Vagina (tissue), 2 donors: ENCODE measurements at regions not wholly inside any gene's neighbourhood (a gene's known extent, or its start where the extent isn't known, plus 50 kb on each side); places are given as distances from the start of the nearest gene placed in this dataset.

ENCODE experiments used
- CTCF ChIP-seq, 3 experiments: fragments of 450-650 bp in 2 of 3; fragments of 200-600 bp in 1 of 3; sonication (generic) in 1 of 3; IDR thresholded peaks; one replicate each; pipeline ENCODE4 v1.5.1; 2017 to 2019; ENCODE audit warnings: antibody characterized with exemption in 3 of 3, mild to moderate bottlenecking in 2 of 3, moderate library complexity in 2 of 3
- POLR2A ChIP-seq, 2 donors: fragments of 450-650 bp; IDR thresholded peaks; one replicate each; pipeline ENCODE4 v1.6.1; 2017; ENCODE audit warnings: antibody characterized with exemption in 2 of 2, mild to moderate bottlenecking in 2 of 2, moderate library complexity in 2 of 2

DNA sequence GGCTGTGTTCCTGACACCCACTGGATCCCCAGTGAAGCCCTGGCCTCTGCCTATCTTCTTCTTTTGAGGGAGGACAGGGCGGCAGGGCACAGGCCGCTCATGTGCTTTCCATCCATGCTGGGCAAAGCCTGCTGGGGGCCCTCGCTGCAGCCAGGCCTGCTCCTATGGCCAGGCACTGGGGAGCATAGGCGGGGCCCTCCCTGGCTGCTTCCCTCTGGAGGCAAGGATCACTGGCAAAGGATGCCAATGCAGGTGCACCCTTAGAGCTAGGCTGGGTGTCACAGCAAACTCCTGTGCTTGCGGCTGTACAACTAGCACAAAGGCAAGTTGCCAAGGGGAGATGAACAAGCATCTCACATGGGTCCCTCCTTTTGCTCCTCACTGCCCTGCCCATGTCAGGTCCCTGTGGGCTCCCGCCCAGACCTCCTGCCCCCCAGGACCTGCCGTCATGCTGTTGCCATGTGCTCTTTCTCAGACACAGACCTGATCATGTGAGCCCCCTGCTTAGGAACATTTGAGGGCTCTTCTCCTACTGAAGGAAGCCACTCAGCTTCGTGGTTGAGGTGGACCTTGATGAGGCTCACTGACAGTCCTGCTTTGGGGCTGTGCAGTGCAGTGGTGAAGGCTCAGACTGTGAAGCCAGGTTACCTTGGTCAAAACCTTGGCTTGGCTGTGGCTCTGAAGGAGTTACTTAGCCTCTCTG is 393.6 kb downstream of the PTPRU start:
- TF ChIP-seq CTCF (IDR thresholded peaks at IDR 0.05) = no peak
- no peak for TF ChIP-seq POLR2A (IDR thresholded peaks at IDR 0.05)
